Effector memory CD4-positive, alpha-beta T cell (primary cell): ENCODE measurements at regions not wholly inside any gene's neighbourhood (a gene's known extent, or its start where the extent isn't known, plus 50 kb on each side); places are given as distances from the start of the nearest gene placed in this dataset.
"Not testable (repeated sequence)": the region's sequence is repeated elsewhere in the genome, so short reads cannot be mapped to it uniquely, and the experiment has no call there.

ENCODE experiments used
- DNase-seq, 3 donors: peaks; one replicate each; pipeline ENCODE4 v3.0.0-alpha.2; 2020
- H3K27ac ChIP-seq: 2 replicates; pipeline ENCODE4 v1.7.0; 2013; ENCODE audit warnings: mild to moderate bottlenecking, low read length, moderate library complexity; ENCODE audit not compliant: insufficient read depth, poor library complexity, severe bottlenecking
- H3K27me3 ChIP-seq: replicated peaks from 2 replicates; pipeline ENCODE4 v1.7.0; 2013; ENCODE audit warnings: mild to moderate bottlenecking, low read length; ENCODE audit not compliant: insufficient read depth, control insufficient read depth, poor library complexity, severe bottlenecking
- H3K36me3 ChIP-seq: 2 replicates; pipeline ENCODE4 v1.7.0; 2013; ENCODE audit warnings: mild to moderate bottlenecking, low read length, moderate library complexity; ENCODE audit not compliant: control insufficient read depth, insufficient read depth
- H3K4me1 ChIP-seq: 2 replicates; pipeline ENCODE4 v1.7.0; 2013; ENCODE audit warnings: low read length, mild to moderate bottlenecking; ENCODE audit not compliant: control insufficient read depth, insufficient read depth, poor library complexity, severe bottlenecking
- H3K4me3 ChIP-seq: 2 replicates; pipeline ENCODE4 v1.7.0; 2013; ENCODE audit warnings: low read length, low read depth, mild to moderate bottlenecking; ENCODE audit not compliant: insufficient read depth, poor library complexity, severe bottlenecking
- H3K9me3 ChIP-seq: 2 replicates; pipeline ENCODE4 v1.7.0; 2013; ENCODE audit warnings: mild to moderate bottlenecking, low read length, moderate library complexity; ENCODE audit not compliant: control insufficient read depth

- no peaks in the 10 kb centered on the region for H3K27me3 ChIP-seq
- DNase-seq = no peak
- H3K9me3 ChIP-seq = no peaks in the 10 kb centered on the region
- no peak overlapping the region for H3K27ac ChIP-seq
- H3K4me1 ChIP-seq = no peaks in the 10 kb centered on the region
- no peaks in the 10 kb centered on the region for H3K36me3 ChIP-seq
- no peak overlapping the region for H3K4me3 ChIP-seq
Observed at GRCh38 chr1:188769936-188770335, 1707.7 kb downstream of the BRINP3 start.

DNA sequence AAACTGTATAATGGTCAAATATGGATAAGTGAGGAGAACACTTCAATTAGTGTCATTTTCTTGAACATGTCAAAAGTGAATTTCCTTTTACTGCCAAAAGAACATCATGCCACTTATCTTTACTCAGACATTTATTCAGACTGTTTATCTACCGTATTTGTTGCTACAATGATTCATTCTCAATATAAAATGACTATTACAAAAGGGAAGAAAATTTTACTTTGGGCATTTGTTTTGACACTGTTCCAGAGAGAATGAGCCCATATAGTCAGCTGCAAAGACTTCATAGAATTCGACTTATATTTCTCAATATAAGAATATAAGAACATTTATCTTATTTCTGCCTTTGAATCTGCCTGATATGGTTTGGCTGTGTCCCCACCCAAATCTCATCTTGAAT is 1699.1 kb downstream of the BRINP3 start:
- no peaks in the 10 kb centered on the region for H3K9me3 ChIP-seq
- H3K4me1 ChIP-seq = no peaks in the 10 kb centered on the region
- H3K4me3 ChIP-seq = no peak overlapping the region
- H3K36me3 ChIP-seq = no peaks in the 10 kb centered on the region
- no peaks in the 10 kb centered on the region for H3K27me3 ChIP-seq
- no peak for DNase-seq
- no peak overlapping the region for H3K27ac ChIP-seq

DNA sequence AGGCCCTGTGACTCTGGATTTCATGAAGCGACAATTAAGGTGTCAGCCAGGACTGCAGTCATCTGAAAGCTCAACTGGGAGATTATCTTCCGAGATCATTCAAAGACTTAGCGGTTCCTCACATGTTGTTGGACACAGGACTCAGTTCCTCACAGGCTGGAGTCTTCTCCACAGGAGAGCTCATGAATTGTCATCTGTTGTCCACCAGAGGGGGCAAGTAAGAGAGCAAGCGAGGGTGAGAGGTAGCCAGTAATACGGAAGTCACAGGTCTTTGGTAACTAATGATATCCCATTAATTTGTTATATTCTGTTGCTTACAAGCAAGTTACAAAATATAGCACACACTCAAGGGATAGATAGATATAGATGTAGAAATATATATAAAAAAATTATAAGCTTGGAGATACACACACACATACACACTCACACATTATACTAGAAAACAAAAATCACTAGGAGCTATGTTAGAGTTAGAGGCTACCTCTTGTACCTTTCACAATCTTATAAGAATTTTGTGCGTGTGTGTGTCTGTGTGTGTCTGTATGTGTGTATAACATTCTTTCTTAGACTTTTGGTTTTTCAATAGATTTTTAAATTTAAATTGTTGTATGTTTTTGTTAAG is 1695.3 kb downstream of the BRINP3 start:
- DNase-seq = no peak
- Histone ChIP-seq H3K4me3 (no peak overlapping the region), H3K9me3 (no peaks in the 10 kb centered on the region), H3K27ac (no peak overlapping the region), H3K4me1 (no peaks in the 10 kb centered on the region), H3K36me3 (no peaks in the 10 kb centered on the region), H3K27me3 (no peaks in the 10 kb centered on the region)

DNA sequence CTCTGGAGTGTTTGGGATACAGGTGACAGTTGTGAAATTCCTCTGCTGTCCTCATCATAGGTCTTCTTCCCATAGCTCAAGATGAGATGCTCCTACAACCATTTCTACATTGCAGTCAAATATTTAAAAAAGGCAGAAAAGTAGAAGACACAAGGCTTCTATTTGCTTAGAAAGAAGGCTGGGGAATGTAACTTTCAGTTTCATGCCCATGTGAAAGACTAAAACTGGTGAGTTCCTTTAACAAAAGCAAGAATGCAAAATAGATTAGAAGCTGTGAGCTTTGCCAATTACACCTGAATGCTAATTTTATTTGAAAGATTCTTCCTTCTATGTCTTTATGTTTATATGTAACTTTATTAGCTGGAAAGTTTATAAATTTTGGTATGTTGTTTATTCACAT is 1682.7 kb downstream of the BRINP3 start:
- H3K27me3 ChIP-seq = no peaks in the 10 kb centered on the region
- H3K36me3 ChIP-seq = no peaks in the 10 kb centered on the region
- H3K4me3 ChIP-seq = no peak overlapping the region
- no peaks in the 10 kb centered on the region for H3K4me1 ChIP-seq
- no peaks in the 10 kb centered on the region for H3K9me3 ChIP-seq
- no peak for DNase-seq
- no peak overlapping the region for H3K27ac ChIP-seq

GRCh38 chr1:188812153-188812552 is 1665.5 kb downstream of the BRINP3 start:
- H3K27me3 ChIP-seq, H3K36me3 ChIP-seq, H3K4me1 ChIP-seq, DNase-seq, H3K4me3 ChIP-seq, H3K9me3 ChIP-seq, H3K27ac ChIP-seq: not testable (repeated sequence)

GRCh38 chr1:188812836-188813573 is 1664.7 kb downstream of the BRINP3 start:
- not testable (repeated sequence) for H3K4me1 ChIP-seq, H3K9me3 ChIP-seq, H3K4me3 ChIP-seq, DNase-seq, H3K36me3 ChIP-seq, H3K27me3 ChIP-seq, H3K27ac ChIP-seq

GRCh38 chr1:188817814-188818213 is 1659.8 kb downstream of the BRINP3 start:
- no peaks in the 10 kb centered on the region for H3K4me1 ChIP-seq

DNA sequence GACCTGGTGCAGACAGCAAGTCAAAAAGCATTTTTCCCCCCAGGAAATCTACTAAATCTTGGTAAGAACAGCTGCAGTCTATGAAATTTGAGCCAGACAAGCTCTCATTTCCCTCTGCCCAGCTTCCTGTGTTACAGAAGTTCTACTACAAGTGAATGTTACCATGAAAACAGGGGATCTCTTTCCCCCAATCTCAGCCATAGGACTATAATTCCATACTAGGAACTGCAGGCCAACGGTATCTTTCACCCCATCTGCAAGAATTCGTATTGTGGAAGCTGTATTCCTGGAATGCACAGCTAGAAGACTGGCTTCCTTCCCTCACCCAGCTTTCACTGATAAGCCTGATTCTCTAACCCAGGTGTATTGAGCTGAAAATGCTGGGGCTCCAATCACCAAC is 1655.4 kb downstream of the BRINP3 start:
- Histone ChIP-seq H3K27me3 (no peaks in the 10 kb centered on the region), H3K9me3 (peaks cover 3% of the 10 kb centered on the region), H3K4me3 (no peak overlapping the region), H3K27ac (no peak overlapping the region), H3K36me3 (no peaks in the 10 kb centered on the region), H3K4me1 (no peaks in the 10 kb centered on the region)
- no peak for DNase-seq

More at GRCh38 chr1:188817814-188818213, 1659.8 kb downstream of the BRINP3 start:
- H3K36me3 ChIP-seq = no peaks in the 10 kb centered on the region
- H3K27ac ChIP-seq = no peak overlapping the region
- no peak for DNase-seq
- H3K4me3 ChIP-seq = no peak overlapping the region
- peaks cover 3% of the 10 kb centered on the region for H3K9me3 ChIP-seq
- H3K27me3 ChIP-seq = no peaks in the 10 kb centered on the region

DNA sequence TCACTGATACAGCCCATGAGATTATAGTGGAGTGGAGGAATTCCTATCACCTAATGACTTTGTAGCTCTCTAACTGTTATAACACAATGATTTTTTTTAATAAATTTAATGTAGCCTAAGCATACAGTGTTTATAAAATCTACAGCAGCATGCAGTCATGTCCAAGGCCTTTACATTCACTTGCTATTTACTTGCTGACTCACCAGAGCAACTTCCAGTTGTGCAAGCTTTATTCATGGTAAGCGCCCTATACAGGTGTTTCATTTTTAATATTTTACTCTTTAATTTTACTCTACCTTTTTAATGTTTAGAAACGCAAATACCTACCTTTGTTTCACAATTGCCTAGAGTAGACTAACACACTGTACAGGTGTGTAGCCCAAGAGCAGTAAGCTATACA is 1652.2 kb downstream of the BRINP3 start:
- no peak for DNase-seq
- Histone ChIP-seq H3K36me3 (no peaks in the 10 kb centered on the region), H3K27me3 (no peaks in the 10 kb centered on the region), H3K4me1 (no peaks in the 10 kb centered on the region), H3K27ac (no peak overlapping the region), H3K4me3 (no peak overlapping the region), H3K9me3 (no peaks in the 10 kb centered on the region)

DNA sequence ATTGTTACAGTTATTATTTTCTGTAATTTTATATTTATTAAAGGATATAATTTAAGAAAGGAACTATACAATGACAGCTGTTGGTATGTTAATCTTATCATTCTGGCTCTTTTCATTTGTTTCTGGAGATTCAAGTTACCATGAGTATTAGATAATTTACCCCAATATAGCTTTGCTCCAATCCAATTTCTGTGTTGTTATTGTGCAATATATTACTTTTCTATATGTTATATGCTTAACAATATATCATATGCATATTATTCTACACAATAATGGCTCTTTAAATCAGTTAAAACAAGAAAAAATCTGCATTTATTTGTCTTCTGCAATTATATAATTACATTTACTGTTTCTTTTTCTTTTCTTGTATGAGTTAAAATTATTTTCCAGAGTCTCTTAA is 1650.9 kb downstream of the BRINP3 start:
- Histone ChIP-seq H3K4me1 (no peaks in the 10 kb centered on the region), H3K27me3 (no peaks in the 10 kb centered on the region), H3K9me3 (no peaks in the 10 kb centered on the region), H3K4me3 (no peak overlapping the region), H3K36me3 (no peaks in the 10 kb centered on the region), H3K27ac (no peak overlapping the region)
- no peak for DNase-seq
